K562 (cell line): ENCODE measurements at regions not wholly inside any gene's neighbourhood (a gene's known extent, or its start where the extent isn't known, plus 50 kb on each side); places are given as distances from the start of the nearest gene placed in this dataset.
"Not testable (repeated sequence)": the region's sequence is repeated elsewhere in the genome, so short reads cannot be mapped to it uniquely, and the experiment has no call there.

ENCODE experiments used
- ATAC-seq: fragments of 200-7000 bp; cut with Tn5 transposase; 3 replicates; pipeline ENCODE4 v1.9.1; 2020; ENCODE audit warnings: moderate library complexity
- BruUV-seq: library from RNA; stranded (reverse); fragments of 400-500 nt; replicated peaks from 2 replicates; lab custom pipeline; 2021; lab: Mats Ljungman, UMichigan
- CTCF ChIA-PET: fragments of 300-600 bp; formaldehyde crosslinking; extraction: SDS; loops from one replicate; lab custom pipeline; 2021; ENCODE audit warnings: low intra/inter-chr PET ratio; lab: Yijun Ruan, JAX
- POLR2A ChIA-PET: fragments of 300-600, 350-650 bp; sonication (Branson Sonifier 250); formaldehyde crosslinking; extraction: SDS; loops from one replicate; lab custom pipeline; 2021; ENCODE audit warnings: antibody characterized with exemption, inconsistent platforms; lab: Yijun Ruan, JAX
- DNase-seq, 4 experiments: peaks; one replicate each; pipeline versions ENCODE4 v3.0.0 to v3.0.0-alpha.2; 2011 to 2018; ENCODE audit warnings: low spot score in 3 of 4, mixed read lengths in 3 of 4; ENCODE audit errors: extremely low read depth in 1 of 4
- FAIRE-seq: peaks from 2 replicates; lab custom pipeline; 2011; peaks lifted over from hg19 to GRCh38; lab: Jason Lieb, UNC
- H2AFZ ChIP-seq: 2 replicates; pipeline ENCODE4 v1.6.0; 2011; ENCODE audit warnings: low read depth, low read length, control low read depth, inconsistent platforms
- H3K27ac ChIP-seq: fragments of 200-600 bp; 3 replicates; pipeline ENCODE4 v1.8.0; 2011; ENCODE audit warnings: low read depth, mild to moderate bottlenecking, control low read depth, inconsistent platforms, low read length, moderate library complexity, mixed read lengths; ENCODE audit errors: extremely low read depth
- H3K27me3 ChIP-seq, 2 experiments: fragments of 300-600 bp in 1 of 2; 2 replicates in 1 of 2; 3 replicates in 1 of 2; pipeline versions ENCODE4 v1.6.0 to v1.8.0; 2011; ENCODE audit warnings: inconsistent platforms in 2 of 2, low read length in 2 of 2, mild to moderate bottlenecking in 1 of 2, mixed read lengths in 1 of 2, moderate library complexity in 1 of 2; ENCODE audit not compliant: control insufficient read depth in 2 of 2, insufficient read depth in 2 of 2
- H3K36me3 ChIP-seq: fragments of 300-600 bp; 3 replicates; pipeline ENCODE4 v1.8.0; 2011; ENCODE audit warnings: mild to moderate bottlenecking, low read length, inconsistent platforms; ENCODE audit not compliant: control insufficient read depth, insufficient read depth
- H3K4me1 ChIP-seq, 2 experiments: fragments of 200-600 bp in 1 of 2; replicated peaks in 1 of 2; 2 replicates in 1 of 2; 3 replicates in 1 of 2; pipeline versions ENCODE4 v1.5.1 to v1.8.0; 2011; ENCODE audit warnings: inconsistent platforms in 2 of 2, low read length in 2 of 2, mild to moderate bottlenecking in 1 of 2, mixed read lengths in 1 of 2, moderate library complexity in 1 of 2; ENCODE audit not compliant: control insufficient read depth in 2 of 2, insufficient read depth in 2 of 2
- H3K4me2 ChIP-seq: 2 replicates; pipeline ENCODE4 v1.6.1; 2011; ENCODE audit warnings: low read length, control low read depth, inconsistent platforms, mixed read lengths; ENCODE audit not compliant: insufficient read depth
- H3K4me3 ChIP-seq: fragments of 200-600 bp; sonication (generic), shearing (Covaris generic); 2 replicates; pipeline ENCODE4 v1.5.1; 2016; ENCODE audit warnings: control low read depth, inconsistent platforms
- H3K79me2 ChIP-seq: fragments of 200-600 bp; 3 replicates; pipeline ENCODE4 v1.8.0; 2011; ENCODE audit warnings: low read length, inconsistent platforms; ENCODE audit not compliant: control insufficient read depth, insufficient read depth
- H3K9ac ChIP-seq, 2 experiments: 2 replicates each; pipeline versions ENCODE4 v1.6.0 to v1.6.1; 2011; ENCODE audit warnings: low read depth in 2 of 2, low read length in 2 of 2, control low read depth in 1 of 2, inconsistent platforms in 1 of 2, mild to moderate bottlenecking in 1 of 2, mixed read lengths in 1 of 2; ENCODE audit not compliant: insufficient read depth in 1 of 2
- H3K9me1 ChIP-seq: one replicate; pipeline ENCODE4 v1.6.0; 2011; ENCODE audit warnings: inconsistent platforms, mild to moderate bottlenecking, low read length, moderate library complexity; ENCODE audit not compliant: control insufficient read depth, insufficient read depth
- H3K9me3 ChIP-seq: replicated peaks from 2 replicates; pipeline ENCODE4 v1.5.1; 2011; ENCODE audit warnings: low read depth, low read length, inconsistent platforms; ENCODE audit not compliant: control insufficient read depth, insufficient read depth
- H4K20me1 ChIP-seq: replicated peaks from 2 replicates; pipeline ENCODE4 v1.6.1; 2011; ENCODE audit warnings: low read length, inconsistent platforms, mixed read lengths; ENCODE audit not compliant: control insufficient read depth, insufficient read depth
- BDP1 ChIP-seq: IDR thresholded peaks from 3 replicates; pipeline ENCODE4 v1.6.1; 2011; ENCODE audit not compliant: insufficient read length, insufficient read depth
- MCM2 ChIP-seq: fragments of 450-650 bp; IDR thresholded peaks from 2 replicates; pipeline ENCODE4 v1.6.1; 2017; ENCODE audit warnings: low read depth, mild to moderate bottlenecking
- WGBS: fragments of 100-300 bp; shearing (Covaris generic); methylation state at CpG from one replicate; pipeline ENCODE4 v1.1.6; 2016; ENCODE audit warnings: low coverage, mixed read lengths; ENCODE audit not compliant: insufficient coverage; ENCODE audit errors: missing lambda C conversion rate; 5-methylcytosine and 5-hydroxymethylcytosine counted together
- in situ Hi-C: fragments of 300-500 bp; cut with MboI; formaldehyde crosslinking; loops from 4 replicates; pipeline ENCODE4 v1.15.0; 2018; ENCODE audit warnings: inconsistent platforms, mixed read lengths
- intact Hi-C: fragments of 100-400 bp; cut with micrococcal nuclease; formaldehyde crosslinking; loops from 2 replicates; pipeline ENCODE4 v1.14.2; 2022
- TF ChIP-seq, protein P1 (sequence below): sonication (generic); formaldehyde crosslinking; IDR thresholded peaks from 2 replicates; pipeline ENCODE4 v1.8.0; 2022; ENCODE audit warnings: missing genetic modification reagents, mild to moderate bottlenecking, borderline replicate concordance
- TF ChIP-seq, protein P2 (sequence below): fragments of 250-450 bp; sonication (Bioruptor Pico); IDR thresholded peaks from 2 replicates; pipeline ENCODE4 v1.5.0; 2022; ENCODE audit warnings: mild to moderate bottlenecking

DNA sequence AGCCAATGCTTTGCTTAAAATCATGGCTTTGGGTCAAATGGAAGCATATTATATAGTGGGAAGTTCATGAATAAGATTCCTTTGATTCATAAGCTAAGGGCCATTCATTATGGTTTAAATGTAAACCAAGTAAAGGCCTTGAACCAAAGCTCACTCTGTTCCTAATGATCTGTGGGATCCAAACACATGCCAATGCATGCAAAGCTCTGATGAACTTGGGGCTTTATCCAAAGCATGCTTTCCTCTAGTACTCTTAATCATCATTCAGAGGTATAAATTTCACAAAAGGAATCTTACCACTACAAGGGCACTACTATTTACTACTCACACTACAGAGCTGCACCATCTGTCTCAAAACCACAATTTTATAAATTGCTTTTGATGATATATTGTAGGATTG is 102.8 kb upstream of the RBMS1 start (continued):
- TF ChIP-seq, protein P1, sequence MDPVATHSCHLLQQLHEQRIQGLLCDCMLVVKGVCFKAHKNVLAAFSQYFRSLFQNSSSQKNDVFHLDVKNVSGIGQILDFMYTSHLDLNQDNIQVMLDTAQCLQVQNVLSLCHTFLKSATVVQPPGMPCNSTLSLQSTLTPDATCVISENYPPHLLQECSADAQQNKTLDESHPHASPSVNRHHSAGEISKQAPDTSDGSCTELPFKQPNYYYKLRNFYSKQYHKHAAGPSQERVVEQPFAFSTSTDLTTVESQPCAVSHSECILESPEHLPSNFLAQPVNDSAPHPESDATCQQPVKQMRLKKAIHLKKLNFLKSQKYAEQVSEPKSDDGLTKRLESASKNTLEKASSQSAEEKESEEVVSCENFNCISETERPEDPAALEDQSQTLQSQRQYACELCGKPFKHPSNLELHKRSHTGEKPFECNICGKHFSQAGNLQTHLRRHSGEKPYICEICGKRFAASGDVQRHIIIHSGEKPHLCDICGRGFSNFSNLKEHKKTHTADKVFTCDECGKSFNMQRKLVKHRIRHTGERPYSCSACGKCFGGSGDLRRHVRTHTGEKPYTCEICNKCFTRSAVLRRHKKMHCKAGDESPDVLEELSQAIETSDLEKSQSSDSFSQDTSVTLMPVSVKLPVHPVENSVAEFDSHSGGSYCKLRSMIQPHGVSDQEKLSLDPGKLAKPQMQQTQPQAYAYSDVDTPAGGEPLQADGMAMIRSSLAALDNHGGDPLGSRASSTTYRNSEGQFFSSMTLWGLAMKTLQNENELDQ (CRISPR knock-in tag) = no peak
- TF ChIP-seq MCM2 (no peak), BDP1 (no peak)
- TF ChIP-seq, protein P2, sequence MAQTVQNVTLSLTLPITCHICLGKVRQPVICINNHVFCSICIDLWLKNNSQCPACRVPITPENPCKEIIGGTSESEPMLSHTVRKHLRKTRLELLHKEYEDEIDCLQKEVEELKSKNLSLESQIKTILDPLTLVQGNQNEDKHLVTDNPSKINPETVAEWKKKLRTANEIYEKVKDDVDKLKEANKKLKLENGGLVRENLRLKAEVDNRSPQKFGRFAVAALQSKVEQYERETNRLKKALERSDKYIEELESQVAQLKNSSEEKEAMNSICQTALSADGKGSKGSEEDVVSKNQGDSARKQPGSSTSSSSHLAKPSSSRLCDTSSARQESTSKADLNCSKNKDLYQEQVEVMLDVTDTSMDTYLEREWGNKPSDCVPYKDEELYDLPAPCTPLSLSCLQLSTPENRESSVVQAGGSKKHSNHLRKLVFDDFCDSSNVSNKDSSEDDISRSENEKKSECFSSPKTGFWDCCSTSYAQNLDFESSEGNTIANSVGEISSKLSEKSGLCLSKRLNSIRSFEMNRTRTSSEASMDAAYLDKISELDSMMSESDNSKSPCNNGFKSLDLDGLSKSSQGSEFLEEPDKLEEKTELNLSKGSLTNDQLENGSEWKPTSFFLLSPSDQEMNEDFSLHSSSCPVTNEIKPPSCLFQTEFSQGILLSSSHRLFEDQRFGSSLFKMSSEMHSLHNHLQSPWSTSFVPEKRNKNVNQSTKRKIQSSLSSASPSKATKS (CRISPR knock-in tag) = no peak
- TF ChIP-seq, all 486 proteins: peak for 0

DNA sequence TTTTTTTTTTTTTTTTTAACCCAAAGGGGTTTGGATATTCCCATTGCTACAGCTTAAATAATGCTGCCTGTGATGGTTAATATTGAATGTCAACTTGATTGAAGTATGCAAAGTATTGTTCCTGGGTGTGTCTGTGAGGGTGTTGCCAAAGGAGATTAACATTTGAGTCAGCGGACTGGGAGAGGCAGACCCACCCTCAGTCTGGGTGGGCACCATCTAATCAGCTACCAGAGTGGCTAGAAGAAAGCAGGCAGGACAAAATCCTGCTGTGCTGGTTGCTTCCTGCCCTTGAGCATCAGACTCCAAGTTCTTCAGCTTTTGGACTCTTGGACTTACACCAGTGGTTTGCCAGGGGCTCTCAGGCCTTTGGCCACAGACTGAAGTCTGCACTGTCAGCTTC is 106.8 kb upstream of the RBMS1 start:
- BruUV-seq, H3K27ac ChIP-seq, ATAC-seq, FAIRE-seq, CTCF ChIA-PET, H3K9ac ChIP-seq, POLR2A ChIA-PET, H3K9me1 ChIP-seq, H3K4me2 ChIP-seq, H3K79me2 ChIP-seq, H3K4me1 ChIP-seq, in situ Hi-C loops, H3K9me3 ChIP-seq, H3K4me3 ChIP-seq, H4K20me1 ChIP-seq, DNase-seq, H2AFZ ChIP-seq, H3K27me3 ChIP-seq, intact Hi-C loops, H3K36me3 ChIP-seq: not testable (repeated sequence)
- WGBS = 0% methylated on average over 1 of the region's 1 CpG
